Retinal pigment epithelial cell (primary cell): ENCODE measurements at regions not wholly inside any gene's neighbourhood (a gene's known extent, or its start where the extent isn't known, plus 50 kb on each side); places are given as distances from the start of the nearest gene placed in this dataset.
"Not testable (repeated sequence)": the region's sequence is repeated elsewhere in the genome, so short reads cannot be mapped to it uniquely, and the experiment has no call there.

Source experiments
- DNase-seq: peaks from one replicate; pipeline ENCODE4 v3.0.0-alpha.2; 2010; ENCODE audit warnings: low read depth
- H3K4me3 ChIP-seq: 2 replicates; pipeline ENCODE4 v1.5.1; 2011; ENCODE audit warnings: mild to moderate bottlenecking, low read length, control low read depth, moderate library complexity
- TF ChIP-seq, protein P1 (sequence below): conservative IDR thresholded peaks from 2 replicates; pipeline ENCODE4 v1.5.1; 2011; ENCODE audit warnings: low read depth, low read length, control low read depth, inconsistent platforms

DNA sequence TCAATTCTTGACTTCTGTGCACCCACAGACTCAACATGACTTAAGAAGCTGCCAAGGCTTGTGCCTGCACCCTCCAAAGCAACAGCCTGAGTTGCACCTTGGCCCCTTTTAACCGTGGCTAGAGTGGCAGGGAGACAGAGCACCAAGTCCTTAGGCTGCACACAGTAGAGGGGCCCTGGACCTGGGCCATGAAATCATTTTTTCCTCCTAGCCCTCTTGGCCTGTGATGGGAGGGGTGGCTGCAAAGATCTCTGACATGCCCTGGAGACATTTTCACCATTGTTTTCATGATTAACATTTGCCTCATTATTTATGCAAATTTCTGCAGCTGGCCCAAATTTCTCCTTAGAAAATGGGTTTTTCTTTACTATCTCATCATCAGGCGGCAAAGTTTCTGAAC lies 836.8 kb downstream of the ZPLD1 start:
- DNase-seq = no peak
- no peak overlapping the region for H3K4me3 ChIP-seq
- TF ChIP-seq, protein P1, sequence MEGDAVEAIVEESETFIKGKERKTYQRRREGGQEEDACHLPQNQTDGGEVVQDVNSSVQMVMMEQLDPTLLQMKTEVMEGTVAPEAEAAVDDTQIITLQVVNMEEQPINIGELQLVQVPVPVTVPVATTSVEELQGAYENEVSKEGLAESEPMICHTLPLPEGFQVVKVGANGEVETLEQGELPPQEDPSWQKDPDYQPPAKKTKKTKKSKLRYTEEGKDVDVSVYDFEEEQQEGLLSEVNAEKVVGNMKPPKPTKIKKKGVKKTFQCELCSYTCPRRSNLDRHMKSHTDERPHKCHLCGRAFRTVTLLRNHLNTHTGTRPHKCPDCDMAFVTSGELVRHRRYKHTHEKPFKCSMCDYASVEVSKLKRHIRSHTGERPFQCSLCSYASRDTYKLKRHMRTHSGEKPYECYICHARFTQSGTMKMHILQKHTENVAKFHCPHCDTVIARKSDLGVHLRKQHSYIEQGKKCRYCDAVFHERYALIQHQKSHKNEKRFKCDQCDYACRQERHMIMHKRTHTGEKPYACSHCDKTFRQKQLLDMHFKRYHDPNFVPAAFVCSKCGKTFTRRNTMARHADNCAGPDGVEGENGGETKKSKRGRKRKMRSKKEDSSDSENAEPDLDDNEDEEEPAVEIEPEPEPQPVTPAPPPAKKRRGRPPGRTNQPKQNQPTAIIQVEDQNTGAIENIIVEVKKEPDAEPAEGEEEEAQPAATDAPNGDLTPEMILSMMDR = no peak

DNA sequence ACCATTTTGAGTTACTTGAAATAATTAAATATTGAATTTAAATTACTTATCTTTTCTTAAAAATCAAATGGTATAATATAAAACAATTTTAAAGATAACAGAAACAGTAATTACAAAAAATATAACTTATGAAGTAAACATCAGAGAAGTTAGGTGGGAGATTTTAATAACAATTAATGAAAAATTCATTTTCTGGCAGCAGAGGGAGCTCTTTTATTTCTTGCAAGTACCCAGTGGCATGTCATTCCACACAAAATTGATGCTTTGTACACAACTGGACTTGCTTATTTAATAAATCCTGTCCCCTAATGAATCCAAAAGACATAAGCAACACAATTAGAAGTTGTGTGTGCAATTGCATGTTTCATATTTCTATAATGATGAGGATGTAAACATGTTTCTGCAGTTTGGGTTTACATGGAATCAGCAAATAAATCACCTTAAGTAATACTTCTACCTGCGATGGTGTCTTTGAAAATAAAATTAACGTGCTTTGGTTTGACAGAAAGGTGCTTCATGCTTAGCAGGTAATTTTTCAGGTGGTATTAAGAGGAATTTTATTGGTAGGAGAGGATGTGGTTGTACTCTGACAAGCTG lies 861.3 kb downstream of the ZPLD1 start:
- TF ChIP-seq, protein P1 = peak; percentile 48
- DNase-seq = no peak
- H3K4me3 ChIP-seq = no peak overlapping the region

DNA sequence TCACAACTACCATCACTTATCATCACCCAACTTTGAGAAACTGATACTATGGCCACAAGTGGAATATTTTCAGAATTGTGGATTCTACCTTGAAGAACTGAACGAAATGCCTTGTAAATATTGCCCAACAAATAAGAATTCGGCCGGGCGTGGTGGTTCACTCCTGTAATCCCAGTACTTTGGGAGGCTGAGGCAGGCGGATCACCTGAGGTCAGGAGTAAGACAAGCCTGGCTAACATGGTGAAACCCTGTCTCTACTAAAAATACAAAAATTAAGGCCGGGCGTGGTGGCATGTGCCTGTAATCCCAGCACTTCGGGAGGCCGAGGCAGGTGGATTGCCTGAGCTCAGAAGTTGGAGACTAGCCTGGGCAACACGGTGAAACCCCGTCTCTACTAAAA lies 862.7 kb downstream of the ZPLD1 start:
- not testable (repeated sequence) for DNase-seq, H3K4me3 ChIP-seq

- H3K4me3 ChIP-seq = no peak overlapping the region
- DNase-seq = no peak
- TF ChIP-seq, protein P1 = no peak
Observed at GRCh38 chr3:103306104-103306503, 871.3 kb downstream of the ZPLD1 start.

GRCh38 chr3:103308921-103309320 lies 874.1 kb downstream of the ZPLD1 start:
- H3K4me3 ChIP-seq = no peak overlapping the region
- DNase-seq = no peak
- TF ChIP-seq, protein P1 = no peak

DNA sequence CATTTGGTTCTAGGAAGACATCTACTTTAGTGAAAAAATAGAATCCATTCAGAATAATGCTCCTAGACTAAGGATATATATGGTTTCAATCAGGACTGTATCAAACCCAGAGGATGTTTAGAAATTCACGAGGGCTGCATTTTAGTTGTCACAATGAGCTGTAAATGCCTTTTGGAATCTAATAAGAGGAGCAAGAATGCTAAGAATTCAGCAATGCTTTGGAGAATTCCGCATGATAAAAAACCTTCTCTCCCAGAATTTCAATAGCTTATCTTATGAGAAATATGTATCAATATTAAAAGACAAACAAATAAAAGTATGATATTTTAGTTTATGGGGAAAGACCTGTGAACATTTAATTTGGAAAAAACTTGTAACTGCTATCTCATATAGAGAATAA lies 885.1 kb downstream of the ZPLD1 start:
- peak; percentile 32 for DNase-seq
- TF ChIP-seq, protein P1 = no peak
- no peak overlapping the region for H3K4me3 ChIP-seq

GRCh38 chr3:103337179-103337845 lies 902.5 kb downstream of the ZPLD1 start:
- H3K4me3 ChIP-seq = no peak overlapping the region
- DNase-seq = no peak
- TF ChIP-seq, protein P1 = no peak
